ENCODE measurements at regions not wholly inside any gene's neighbourhood (a gene's known extent, or its start where the extent isn't known, plus 50 kb on each side); places are given as distances from the start of the nearest gene placed in this dataset.

GRCh38 chr3:7917443-7918151 lies 584.0 kb upstream of the LMCD1 start:
- H3K4me1 Mint-ChIP-seq = no peaks in the 10 kb centered on the region
- no peak overlapping the region for H3K27ac Mint-ChIP-seq (ENCODE audit: unreplicated experiment)
- no peaks in the 10 kb centered on the region for H3K36me3 Mint-ChIP-seq (ENCODE audit: low read depth)
- no peak for TF ChIP-seq CTCF (conservative IDR thresholded peaks at IDR 0.05)
- DNase-seq (ENCODE audit: low read depth, low spot score) = no peak
- H3K9me3 Mint-ChIP-seq = peaks cover 9% of the 10 kb centered on the region
- no peaks in the 10 kb centered on the region for H3K27me3 Mint-ChIP-seq (ENCODE audit: low read depth)
- no peak overlapping the region for H3K4me3 Mint-ChIP-seq

GRCh38 chr3:7920211-7920610 lies 581.4 kb upstream of the LMCD1 start:
- no peak for DNase-seq (ENCODE audit: low read depth, low spot score)
- no peaks in the 10 kb centered on the region for H3K27me3 Mint-ChIP-seq (ENCODE audit: low read depth)
- no peak for TF ChIP-seq CTCF (conservative IDR thresholded peaks at IDR 0.05)
- H3K4me3 Mint-ChIP-seq = no peak overlapping the region
- no peaks in the 10 kb centered on the region for H3K36me3 Mint-ChIP-seq (ENCODE audit: low read depth)
- no peaks in the 10 kb centered on the region for H3K4me1 Mint-ChIP-seq
- no peak overlapping the region for H3K27ac Mint-ChIP-seq (ENCODE audit: unreplicated experiment)
- H3K9me3 Mint-ChIP-seq = peaks cover 9% of the 10 kb centered on the region

- TF ChIP-seq CTCF (conservative IDR thresholded peaks at IDR 0.05) = no peak
- Mint-ChIP-seq H3K36me3 (ENCODE audit: low read depth) (no peaks in the 10 kb centered on the region), H3K4me1 (no peaks in the 10 kb centered on the region), H3K27me3 (ENCODE audit: low read depth) (no peaks in the 10 kb centered on the region), H3K9me3 (peaks cover 5% of the 10 kb centered on the region), H3K4me3 (no peak overlapping the region), H3K27ac (ENCODE audit: unreplicated experiment) (no peak overlapping the region)
- DNase-seq (ENCODE audit: low read depth, low spot score) = no peak
Measured at GRCh38 chr3:7924228-7924627, 577.4 kb upstream of the LMCD1 start.

GRCh38 chr3:7927015-7927414 lies 574.6 kb upstream of the LMCD1 start:
- Mint-ChIP-seq H3K4me3 (no peak overlapping the region), H3K27me3 (ENCODE audit: low read depth) (no peaks in the 10 kb centered on the region), H3K27ac (ENCODE audit: unreplicated experiment) (no peak overlapping the region), H3K36me3 (ENCODE audit: low read depth) (no peaks in the 10 kb centered on the region), H3K9me3 (peaks cover 3% of the 10 kb centered on the region), H3K4me1 (no peaks in the 10 kb centered on the region)
- no peak for TF ChIP-seq CTCF (conservative IDR thresholded peaks at IDR 0.05)
- DNase-seq (ENCODE audit: low read depth, low spot score) = no peak

- Mint-ChIP-seq H3K27ac (ENCODE audit: unreplicated experiment) (no peak overlapping the region), H3K4me1 (no peaks in the 10 kb centered on the region), H3K4me3 (no peak overlapping the region), H3K27me3 (ENCODE audit: low read depth) (no peaks in the 10 kb centered on the region), H3K36me3 (ENCODE audit: low read depth) (no peaks in the 10 kb centered on the region), H3K9me3 (peaks cover 3% of the 10 kb centered on the region)
- no peak for TF ChIP-seq CTCF (conservative IDR thresholded peaks at IDR 0.05)
- DNase-seq (ENCODE audit: low read depth, low spot score) = no peak
Measured at GRCh38 chr3:7927864-7928263, 573.8 kb upstream of the LMCD1 start.
